HepG2 (cell line): ENCODE measurements at regions not wholly inside any gene's neighbourhood (a gene's known extent, or its start where the extent isn't known, plus 50 kb on each side); places are given as distances from the start of the nearest gene placed in this dataset.

Experiments used
- ATAD3A ChIP-seq: sonication (generic); formaldehyde crosslinking; IDR thresholded peaks from 2 replicates; pipeline ENCODE4 v1.4.0; 2020; ENCODE audit warnings: missing genetic modification reagents
- EEA1 ChIP-seq: sonication (generic); formaldehyde crosslinking; IDR thresholded peaks from 2 replicates; pipeline ENCODE4 v1.5.1; 2020; ENCODE audit warnings: mild to moderate bottlenecking, missing genetic modification reagents, borderline replicate concordance
- ETV6 ChIP-seq: sonication (generic); formaldehyde crosslinking; conservative IDR thresholded peaks from 2 replicates; pipeline ENCODE4 v1.4.0; 2020; ENCODE audit warnings: missing genetic modification reagents
- GZF1 ChIP-seq: sonication (generic); formaldehyde crosslinking; IDR thresholded peaks from 2 replicates; pipeline ENCODE4 v1.5.1; 2020; ENCODE audit warnings: mild to moderate bottlenecking, missing genetic modification reagents
- HNRNPL ChIP-seq: fragments of 200-400 bp; formaldehyde crosslinking; IDR thresholded peaks from 2 replicates; pipeline ENCODE4 v1.6.1; 2017; ENCODE audit warnings: mild to moderate bottlenecking, low read depth, low read length
- HOXA5 ChIP-seq: sonication (generic); formaldehyde crosslinking; IDR thresholded peaks from 2 replicates; pipeline ENCODE4 v1.4.0; 2020; ENCODE audit warnings: missing genetic modification reagents
- MED8 ChIP-seq: sonication (generic); formaldehyde crosslinking; IDR thresholded peaks from 2 replicates; pipeline ENCODE4 v1.8.1; 2023; ENCODE audit warnings: mild to moderate bottlenecking, missing genetic modification reagents; ENCODE audit not compliant: insufficient replicate concordance
- NFE2L1 ChIP-seq: sonication (generic); formaldehyde crosslinking; IDR thresholded peaks from 2 replicates; pipeline ENCODE4 v1.4.0; 2020; ENCODE audit warnings: missing genetic modification reagents, mild to moderate bottlenecking, borderline replicate concordance
- PHB2 ChIP-seq: fragments of 450-650 bp; IDR thresholded peaks from 2 replicates; pipeline ENCODE4 v1.6.1; 2018; ENCODE audit not compliant: partially characterized antibody
- PHF8 ChIP-seq: sonication (generic); formaldehyde crosslinking; IDR thresholded peaks from 2 replicates; pipeline ENCODE4 v1.5.0; 2020; ENCODE audit warnings: missing genetic modification reagents
- PRDM15 ChIP-seq: sonication (generic); formaldehyde crosslinking; IDR thresholded peaks from 2 replicates; pipeline ENCODE4 v1.4.0; 2020; ENCODE audit warnings: missing genetic modification reagents
- RBFOX2 ChIP-seq: fragments of 200-400 bp; formaldehyde crosslinking; IDR thresholded peaks from 2 replicates; pipeline ENCODE4 v1.6.1; 2017; ENCODE audit warnings: low read depth, mild to moderate bottlenecking, low read length
- RBM22 ChIP-seq: fragments of 200-400 bp; formaldehyde crosslinking; optimal IDR thresholded peaks from 2 replicates; pipeline ENCODE3; 2017; ENCODE audit warnings: mild to moderate bottlenecking, low read length, moderate library complexity
- RORA ChIP-seq: sonication (generic); formaldehyde crosslinking; IDR thresholded peaks from 2 replicates; pipeline ENCODE4 v1.5.0; 2020; ENCODE audit warnings: mild to moderate bottlenecking, missing genetic modification reagents, moderate library complexity
- SMAD3 ChIP-seq: sonication (generic); formaldehyde crosslinking; IDR thresholded peaks from 2 replicates; pipeline ENCODE4 v1.4.0; 2020; ENCODE audit warnings: missing genetic modification reagents
- YEATS2 ChIP-seq: sonication (generic); formaldehyde crosslinking; IDR thresholded peaks from 2 replicates; pipeline ENCODE4 v1.4.0; 2020; ENCODE audit warnings: missing genetic modification reagents, borderline replicate concordance
- ZC3H4 ChIP-seq: sonication (generic); formaldehyde crosslinking; IDR thresholded peaks from 2 replicates; pipeline ENCODE4 v1.4.0; 2020; ENCODE audit warnings: missing genetic modification reagents, borderline replicate concordance
- ZNF12 ChIP-seq: sonication (generic); formaldehyde crosslinking; IDR thresholded peaks from 2 replicates; pipeline ENCODE4 v1.5.0; 2020; ENCODE audit warnings: missing genetic modification reagents
- ZNF121 ChIP-seq: sonication (generic); formaldehyde crosslinking; IDR thresholded peaks from 2 replicates; pipeline ENCODE4 v1.5.0; 2020; ENCODE audit warnings: mild to moderate bottlenecking, missing genetic modification reagents
- ZNF20 ChIP-seq: sonication (generic); formaldehyde crosslinking; IDR thresholded peaks from 2 replicates; pipeline ENCODE4 v1.4.0; 2020; ENCODE audit warnings: mild to moderate bottlenecking, moderate library complexity, missing genetic modification reagents
- ZNF230 ChIP-seq: sonication (generic); formaldehyde crosslinking; IDR thresholded peaks from 2 replicates; pipeline ENCODE4 v1.4.0; 2020; ENCODE audit warnings: mild to moderate bottlenecking, missing genetic modification reagents
- ZNF292 ChIP-seq: sonication (generic); formaldehyde crosslinking; IDR thresholded peaks from 2 replicates; pipeline ENCODE4 v1.8.1; 2022; ENCODE audit warnings: mild to moderate bottlenecking, low read depth, missing genetic modification reagents, borderline replicate concordance
- ZNF512B ChIP-seq: sonication (generic); formaldehyde crosslinking; IDR thresholded peaks from 2 replicates; pipeline ENCODE4 v1.5.1; 2020; ENCODE audit warnings: missing genetic modification reagents, mild to moderate bottlenecking, borderline replicate concordance
- ZNF577 ChIP-seq: sonication (generic); formaldehyde crosslinking; IDR thresholded peaks from 2 replicates; pipeline ENCODE4 v1.4.0; 2020; ENCODE audit warnings: mild to moderate bottlenecking, low read depth, missing genetic modification reagents, borderline replicate concordance
- ZNF776 ChIP-seq: sonication (generic); formaldehyde crosslinking; IDR thresholded peaks from 2 replicates; pipeline ENCODE4 v1.4.0; 2020; ENCODE audit warnings: mild to moderate bottlenecking, missing genetic modification reagents

DNA sequence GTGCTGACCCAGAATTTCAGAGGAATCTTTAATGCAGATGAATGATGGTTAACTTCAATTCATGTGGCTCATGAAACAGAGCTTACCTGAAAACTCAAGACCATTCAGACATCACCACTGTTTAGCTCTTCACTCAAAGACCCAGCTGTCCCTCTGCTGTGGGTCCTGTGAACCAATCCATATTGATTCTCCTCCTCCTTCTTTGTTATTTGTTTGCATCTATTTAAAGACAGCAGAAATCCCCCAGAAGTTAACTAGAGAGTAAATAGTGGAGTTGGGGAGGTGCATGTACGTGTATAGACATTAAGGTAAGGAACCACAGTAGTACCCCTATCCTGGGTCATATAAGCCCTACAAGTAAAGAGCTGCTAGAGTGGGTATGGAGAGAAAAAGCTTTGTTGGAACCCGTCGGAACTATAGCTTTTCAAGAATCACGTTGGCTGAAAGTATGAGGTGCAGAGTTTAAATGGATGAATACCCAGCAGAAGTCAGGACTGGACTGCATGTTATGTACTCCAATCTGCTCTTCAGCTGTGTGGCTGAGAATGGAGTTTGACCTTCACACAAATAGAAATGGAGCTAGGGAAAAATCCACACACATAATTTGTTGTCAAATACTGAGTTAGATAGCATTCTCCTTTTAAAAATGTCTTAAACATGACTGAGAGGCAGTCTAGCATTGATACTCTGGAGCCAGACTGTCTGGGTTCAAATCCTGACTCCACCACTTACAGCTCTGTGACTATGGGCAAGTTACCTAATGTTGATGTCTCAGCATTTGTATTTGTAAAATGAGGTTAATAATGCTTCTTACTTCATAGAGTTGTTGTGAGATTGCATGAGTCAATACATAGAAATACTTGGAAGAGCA lies 81.7 kb upstream of the HK2 start (continued):
- TF ChIP-seq PRDM15 (CRISPR knock-in tag) (no peak; the same call in 1 of the 2 replicates), MED8 (CRISPR knock-in tag) (no peak), ETV6 (CRISPR knock-in tag) (no peak), RBFOX2 (no peak), GZF1 (no peak), RBM22 (no peak), ZNF12 (CRISPR knock-in tag) (peak; percentile 72), ZNF776 (CRISPR knock-in tag) (no peak), ZNF512B (0 out of 2 replicates have a peak, but pooled peaks have one; percentile 9), NFE2L1 (CRISPR knock-in tag) (no peak), ZNF292 (CRISPR knock-in tag) (peak; percentile 65; the same call in 1 of the 2 replicates), HOXA5 (no peak), ZNF230 (CRISPR knock-in tag) (no peak; the same call in 1 of the 2 replicates), HNRNPL (no peak), EEA1 (CRISPR knock-in tag) (no peak), PHB2 (no peak), SMAD3 (CRISPR knock-in tag) (peak; percentile 19; the same call in 1 of the 2 replicates), PHF8 (CRISPR knock-in tag) (no peak), YEATS2 (no peak; the same call in 1 of the 2 replicates), ZC3H4 (CRISPR knock-in tag) (no peak), ATAD3A (CRISPR knock-in tag) (no peak), ZNF577 (no peak), ZNF121 (no peak), RORA (CRISPR knock-in tag) (no peak), ZNF20 (no peak)
